ENCODE measurements at regions not wholly inside any gene's neighbourhood (a gene's known extent, or its start where the extent isn't known, plus 50 kb on each side); places are given as distances from the start of the nearest gene placed in this dataset.

DNA sequence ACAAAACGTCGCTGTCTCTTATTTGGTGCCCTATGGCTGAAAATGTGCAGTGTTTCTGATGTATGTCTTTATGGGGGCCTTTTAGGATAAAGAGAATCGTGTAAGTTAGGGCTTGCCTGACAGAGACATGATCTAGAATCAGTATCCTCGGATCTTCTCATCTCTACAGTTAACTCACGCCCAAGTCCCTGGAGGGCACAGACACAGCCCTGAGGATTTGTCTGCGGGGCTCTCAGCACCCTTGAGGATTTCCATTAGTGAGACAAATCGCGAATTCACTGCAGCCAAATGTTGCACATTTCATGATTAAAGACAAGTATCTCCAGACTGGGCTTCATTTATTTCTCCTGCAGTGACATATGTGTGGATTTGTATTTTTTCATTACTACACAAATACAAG is 552.7 kb downstream of the C6orf118 start:
- intact Hi-C loops (cut with DNase I; ENCODE audit: low total_unique reads), result no loop called here
- TF ChIP-seq, protein P1, sequence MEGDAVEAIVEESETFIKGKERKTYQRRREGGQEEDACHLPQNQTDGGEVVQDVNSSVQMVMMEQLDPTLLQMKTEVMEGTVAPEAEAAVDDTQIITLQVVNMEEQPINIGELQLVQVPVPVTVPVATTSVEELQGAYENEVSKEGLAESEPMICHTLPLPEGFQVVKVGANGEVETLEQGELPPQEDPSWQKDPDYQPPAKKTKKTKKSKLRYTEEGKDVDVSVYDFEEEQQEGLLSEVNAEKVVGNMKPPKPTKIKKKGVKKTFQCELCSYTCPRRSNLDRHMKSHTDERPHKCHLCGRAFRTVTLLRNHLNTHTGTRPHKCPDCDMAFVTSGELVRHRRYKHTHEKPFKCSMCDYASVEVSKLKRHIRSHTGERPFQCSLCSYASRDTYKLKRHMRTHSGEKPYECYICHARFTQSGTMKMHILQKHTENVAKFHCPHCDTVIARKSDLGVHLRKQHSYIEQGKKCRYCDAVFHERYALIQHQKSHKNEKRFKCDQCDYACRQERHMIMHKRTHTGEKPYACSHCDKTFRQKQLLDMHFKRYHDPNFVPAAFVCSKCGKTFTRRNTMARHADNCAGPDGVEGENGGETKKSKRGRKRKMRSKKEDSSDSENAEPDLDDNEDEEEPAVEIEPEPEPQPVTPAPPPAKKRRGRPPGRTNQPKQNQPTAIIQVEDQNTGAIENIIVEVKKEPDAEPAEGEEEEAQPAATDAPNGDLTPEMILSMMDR (IDR thresholded peaks at IDR 0.05 in 4 of 5, conservative IDR thresholded peaks at IDR 0.05 in 1 of 5), result no peak
- TF ChIP-seq POLR2A (IDR thresholded peaks at IDR 0.05), result no peak
- Histone ChIP-seq H3K4me3 (no peak overlapping the region), H3K9me3 (peaks cover 0 to 4% (median 0%) of the 10 kb centered on the region in 3 donors), H3K27me3 (no peaks in the 10 kb centered on the region), H3K36me3 (no peaks in the 10 kb centered on the region), H3K27ac (no peak overlapping the region), H3K4me1 (no peaks in the 10 kb centered on the region)
- in situ Hi-C loops (cut with MboI; ENCODE audit: low sequenced_read_pairs in 4 of 4), result no loop called here
- DNase-seq (no peak), ATAC-seq (no peak)

DNA sequence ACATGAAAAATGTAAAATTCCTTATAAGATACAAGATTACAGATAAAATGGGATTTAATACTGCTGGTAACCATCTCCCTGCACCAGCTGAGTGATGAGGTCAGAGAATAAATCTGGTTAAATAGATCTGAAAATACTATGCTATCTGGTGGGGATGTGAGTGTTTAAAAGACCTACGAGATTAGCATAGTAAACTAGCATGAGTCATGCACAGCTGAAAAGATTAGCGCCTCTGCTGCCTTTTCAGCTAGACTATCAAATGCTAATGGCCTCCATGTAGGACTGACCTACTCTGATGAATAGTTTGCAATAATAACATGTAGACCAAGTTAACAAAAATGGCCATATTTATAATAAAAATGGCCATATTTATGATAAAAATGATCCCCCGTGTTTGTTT is 553.3 kb downstream of the C6orf118 start:
- in situ Hi-C loops (cut with MboI; ENCODE audit: low sequenced_read_pairs in 4 of 4) (no loop called here), intact Hi-C loops (cut with DNase I; ENCODE audit: low total_unique reads) (no loop called here)
- no peak overlapping the region for H3K27ac ChIP-seq
- ATAC-seq (no peak), DNase-seq (no peak)
- no peak overlapping the region for H3K4me3 ChIP-seq
- H3K36me3 ChIP-seq, result no peaks in the 10 kb centered on the region
- no peaks in the 10 kb centered on the region for H3K27me3 ChIP-seq
- TF ChIP-seq, protein P1 (IDR thresholded peaks at IDR 0.05 in 4 of 5, conservative IDR thresholded peaks at IDR 0.05 in 1 of 5), result no peak
- TF ChIP-seq POLR2A (IDR thresholded peaks at IDR 0.05), result no peak
- H3K9me3 ChIP-seq, result peaks cover 0 to 4% (median 0%) of the 10 kb centered on the region in 3 donors
- H3K4me1 ChIP-seq, result no peaks in the 10 kb centered on the region

DNA sequence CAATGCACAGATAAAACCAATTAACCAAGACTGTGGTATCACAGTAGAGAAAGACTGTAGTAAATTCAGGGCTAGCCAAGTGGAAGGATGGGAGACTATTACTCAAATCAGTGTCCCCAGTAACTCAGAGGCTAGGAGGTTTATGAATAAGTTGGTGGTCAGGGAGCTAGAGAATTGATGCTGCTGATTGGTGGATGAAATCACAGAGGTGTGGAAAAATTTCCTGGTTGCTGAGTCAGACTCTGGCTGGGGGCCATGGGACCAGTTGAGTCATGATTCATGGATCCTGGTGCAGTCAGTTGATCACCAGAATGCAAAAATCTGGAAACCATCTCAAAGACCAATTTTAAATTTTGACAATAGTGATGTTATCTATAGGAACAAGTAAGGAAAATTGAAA is 555.9 kb downstream of the C6orf118 start:
- Histone ChIP-seq H3K27me3 (no peaks in the 10 kb centered on the region), H3K4me3 (no peak overlapping the region), H3K27ac (no peak overlapping the region), H3K9me3 (no peaks in the 10 kb centered on the region), H3K36me3 (no peaks in the 10 kb centered on the region), H3K4me1 (no peaks in the 10 kb centered on the region)
- DNase-seq (no peak), ATAC-seq (no peak)
- intact Hi-C loops (cut with DNase I; ENCODE audit: low total_unique reads) (no loop called here), in situ Hi-C loops (cut with MboI; ENCODE audit: low sequenced_read_pairs in 4 of 4) (no loop called here)
- TF ChIP-seq POLR2A (IDR thresholded peaks at IDR 0.05), result no peak
- TF ChIP-seq, protein P1 (IDR thresholded peaks at IDR 0.05 in 4 of 5, conservative IDR thresholded peaks at IDR 0.05 in 1 of 5), result no peak

DNA sequence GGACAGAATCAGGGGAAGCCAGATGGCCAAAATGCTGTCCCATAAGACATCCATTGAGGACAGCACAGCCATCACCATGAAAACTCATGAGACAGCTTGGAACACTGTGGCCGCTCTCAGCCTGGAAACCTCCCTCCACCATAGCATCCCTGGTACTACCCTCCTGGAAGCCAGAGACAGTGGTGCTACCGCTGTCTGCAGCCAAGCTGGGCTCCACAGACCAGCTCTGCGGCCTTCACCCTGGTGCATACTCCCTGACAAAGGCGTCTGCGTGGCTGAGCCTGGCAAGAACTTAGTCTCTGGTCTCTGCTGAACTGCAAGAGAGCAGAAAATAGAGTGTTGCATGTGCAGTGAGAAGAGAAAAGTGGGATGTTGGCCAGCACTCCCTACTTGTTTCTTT is 558.0 kb downstream of the C6orf118 start:
- Histone ChIP-seq H3K4me3 (no peak overlapping the region), H3K27me3 (no peaks in the 10 kb centered on the region), H3K27ac (no peak overlapping the region), H3K9me3 (no peaks in the 10 kb centered on the region), H3K36me3 (no peaks in the 10 kb centered on the region), H3K4me1 (no peaks in the 10 kb centered on the region)
- DNase-seq, result no peak
- no peak for ATAC-seq
- TF ChIP-seq, protein P1 (IDR thresholded peaks at IDR 0.05 in 4 of 5, conservative IDR thresholded peaks at IDR 0.05 in 1 of 5), result no peak
- no peak for TF ChIP-seq POLR2A (IDR thresholded peaks at IDR 0.05)
- in situ Hi-C loops (cut with MboI; ENCODE audit: low sequenced_read_pairs in 4 of 4) (no loop called here), intact Hi-C loops (cut with DNase I; ENCODE audit: low total_unique reads) (no loop called here)

DNA sequence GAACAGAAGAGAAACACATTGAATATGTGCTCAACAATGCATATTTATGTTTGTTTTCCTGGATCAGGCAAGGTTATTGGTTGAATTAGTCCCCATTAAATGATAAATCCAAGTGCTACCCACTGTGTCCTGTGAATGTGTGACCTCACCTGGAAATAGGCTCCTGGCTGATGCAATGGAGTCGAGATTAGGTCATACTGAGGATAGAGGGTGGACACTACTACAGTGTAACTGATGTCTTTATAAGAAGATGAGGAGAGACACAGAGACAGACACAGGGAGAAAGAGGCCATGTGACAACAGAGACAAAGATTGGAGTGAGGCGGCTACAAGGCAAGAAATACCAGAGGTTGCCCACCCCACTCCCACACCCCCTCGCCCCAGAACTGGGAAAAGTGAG is 559.3 kb downstream of the C6orf118 start:
- Histone ChIP-seq H3K4me1 (no peaks in the 10 kb centered on the region), H3K36me3 (no peaks in the 10 kb centered on the region), H3K27me3 (no peaks in the 10 kb centered on the region), H3K9me3 (no peaks in the 10 kb centered on the region), H3K27ac (no peak overlapping the region), H3K4me3 (no peak overlapping the region)
- no peak for TF ChIP-seq POLR2A (IDR thresholded peaks at IDR 0.05)
- TF ChIP-seq, protein P1 (IDR thresholded peaks at IDR 0.05 in 4 of 5, conservative IDR thresholded peaks at IDR 0.05 in 1 of 5), result no peak
- in situ Hi-C loops (cut with MboI; ENCODE audit: low sequenced_read_pairs in 4 of 4) (no loop called here), intact Hi-C loops (cut with DNase I; ENCODE audit: low total_unique reads) (no loop called here)
- no peak for DNase-seq
- ATAC-seq, result no peak

All from gastrocnemius medialis (tissue), 4 donors.